ENCODE measurements at regions not wholly inside any gene's neighbourhood (a gene's known extent, or its start where the extent isn't known, plus 50 kb on each side); places are given as distances from the start of the nearest gene placed in this dataset.

GRCh38 chr20:63145156-63145555, 70.8 kb downstream of the YTHDF1 start:
- CTCF ChIA-PET = no interaction called here
- Histone ChIP-seq H3K27ac (no peak overlapping the region), H3K4me2 (0 out of 3 replicates have a peak overlapping the region, but pooled peaks have one; percentile 8), H3K4me3 (no peak overlapping the region), H3K4me1 (peaks cover 5% of the 10 kb centered on the region; the same call in 1 of the 3 replicates), H3K9me3 (peaks cover 40% of the 10 kb centered on the region)
- DNase-seq (ENCODE audit: low read depth in 1 of 2, low spot score in 1 of 2) (peak in 1 of 2 experiments; percentile 48), ATAC-seq (no peak), FAIRE-seq (no peak)
- no peak for TF ChIP-seq SMC3 (IDR thresholded peaks at IDR 0.05)
- TF ChIP-seq CHD2 (IDR thresholded peaks at IDR 0.05; ENCODE audit: low read length, partially characterized antibody) = no peak
- no peak for TF ChIP-seq ZSCAN20 (CRISPR knock-in tag; IDR thresholded peaks at IDR 0.05)
- no peak for TF ChIP-seq CTCF (IDR thresholded peaks at IDR 0.05)
- no peak for TF ChIP-seq ELK1 (IDR thresholded peaks at IDR 0.05; ENCODE audit: low read depth, low read length)
- TF ChIP-seq CHD4 (IDR thresholded peaks at IDR 0.05; ENCODE audit: borderline replicate concordance) = no peak
- no peak for TF ChIP-seq CBX8 (IDR thresholded peaks at IDR 0.05)
- no peak for TF ChIP-seq MYC (IDR thresholded peaks at IDR 0.05; ENCODE audit: borderline replicate concordance, low read length)
- TF ChIP-seq USF2 (IDR thresholded peaks at IDR 0.05) = no peak
- no peak for TF ChIP-seq PBX3 (IDR thresholded peaks at IDR 0.05)
- TF ChIP-seq TP53 (CRISPR knock-in tag; IDR thresholded peaks at IDR 0.05) = no peak
- TF ChIP-seq BHLHE40 (IDR thresholded peaks at IDR 0.05; ENCODE audit: low read depth, low read length) = no peak
- no peak for TF ChIP-seq KDM1A (IDR thresholded peaks at IDR 0.05; ENCODE audit: low read depth)
- TF ChIP-seq EP300 (IDR thresholded peaks at IDR 0.05) = no peak
- no peak for TF ChIP-seq POLR2A (IDR thresholded peaks at IDR 0.05; ENCODE audit: low read length)
- WGBS (ENCODE audit: missing lambda C conversion rate) = 6% methylated on average over 4 of the region's 4 CpGs
- POLR2A ChIA-PET = no interaction called here

- 38% methylated on average over 9 of the region's 9 CpGs for WGBS (ENCODE audit: missing lambda C conversion rate)
- POLR2A ChIA-PET = no interaction called here
- peaks cover 23% of the 10 kb centered on the region for H3K9me3 ChIP-seq
These were observed 73.0 kb downstream of the YTHDF1 start for GRCh38 chr20:63142933-63143332.

More at GRCh38 chr20:63142933-63143332, 73.0 kb downstream of the YTHDF1 start:
- no peak for DNase-seq (ENCODE audit: low read depth in 1 of 2, low spot score in 1 of 2)
- Histone ChIP-seq H3K27ac (no peak overlapping the region), H3K4me1 (peaks cover 5% of the 10 kb centered on the region; the same call in 1 of the 3 replicates), H3K4me3 (no peak overlapping the region), H3K4me2 (no peak overlapping the region)
- FAIRE-seq = no peak
- CTCF ChIA-PET = interaction anchor here (1.3 to 1.4 kb wide), 3 partner anchors 9 to 87 kb away, joined by 3 to 5 read pairs (median 4); no protein-coding TSS in a partner anchor
- ATAC-seq = no peak
- TF ChIP-seq RNF2 (IDR thresholded peaks at IDR 0.05; ENCODE audit: borderline replicate concordance, low read depth) (no peak), RAD21 (conservative IDR thresholded peaks at IDR 0.05 in 1 of 2, IDR thresholded peaks at IDR 0.05 in 1 of 2) (no peak), JUN (IDR thresholded peaks at IDR 0.05) (no peak), BHLHE40 (IDR thresholded peaks at IDR 0.05; ENCODE audit: low read depth, low read length) (no peak), HMGXB4 (CRISPR knock-in tag; IDR thresholded peaks at IDR 0.05; ENCODE audit: borderline replicate concordance) (no peak), USF2 (IDR thresholded peaks at IDR 0.05) (no peak), HOXA7 (CRISPR knock-in tag; IDR thresholded peaks at IDR 0.05) (no peak), HOXB5 (CRISPR knock-in tag; IDR thresholded peaks at IDR 0.05) (no peak), MYC (IDR thresholded peaks at IDR 0.05; ENCODE audit: borderline replicate concordance, low read length) (no peak)
